Uterus (tissue), 2 donors: ENCODE measurements at regions not wholly inside any gene's neighbourhood (a gene's known extent, or its start where the extent isn't known, plus 50 kb on each side); places are given as distances from the start of the nearest gene placed in this dataset.

Experiments used
- CTCF ChIP-seq, 4 experiments: fragments of 200-600 bp in 2 of 4; fragments of 450-650 bp in 2 of 4; sonication (generic) in 2 of 4; IDR thresholded peaks; one replicate each; pipeline ENCODE4 v1.5.1; 2016 to 2019; ENCODE audit warnings: antibody characterized with exemption in 4 of 4, mild to moderate bottlenecking in 2 of 4, moderate library complexity in 1 of 4
- POLR2A ChIP-seq, 2 donors: fragments of 450-650 bp; IDR thresholded peaks; one replicate each; pipeline ENCODE4 v1.6.1; 2016; ENCODE audit warnings: antibody characterized with exemption in 2 of 2, mild to moderate bottlenecking in 1 of 2, moderate library complexity in 1 of 2

DNA sequence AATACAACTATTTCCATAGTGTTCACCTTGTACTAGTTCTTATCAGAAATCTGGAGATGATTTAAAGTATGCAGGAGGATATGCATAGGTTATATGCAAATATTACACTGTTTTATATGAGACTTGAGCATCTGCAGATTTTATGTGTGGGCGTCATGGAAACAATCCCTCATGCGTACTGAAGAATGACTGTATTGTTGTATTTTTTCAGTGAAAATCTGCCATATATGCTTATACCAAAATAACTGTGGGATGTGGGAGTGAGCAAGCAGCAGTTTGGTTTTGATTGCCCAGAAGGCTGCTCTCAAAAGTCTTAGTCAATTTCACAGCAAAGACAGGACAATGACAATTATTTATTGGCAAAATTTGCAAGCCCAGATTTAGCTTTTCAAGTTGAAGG is 238.8 kb upstream of the PCDH20 start:
- TF ChIP-seq CTCF (IDR thresholded peaks at IDR 0.05): no peak
- no peak for TF ChIP-seq POLR2A (IDR thresholded peaks at IDR 0.05)
